Panc1 (cell line): ENCODE measurements at regions not wholly inside any gene's neighbourhood (a gene's known extent, or its start where the extent isn't known, plus 50 kb on each side); places are given as distances from the start of the nearest gene placed in this dataset.

Experiments
- CTCF ChIP-seq: fragments of 450-650 bp; IDR thresholded peaks from 2 replicates; pipeline ENCODE4 v1.5.1; 2017; ENCODE audit warnings: mild to moderate bottlenecking
- REST ChIP-seq, 2 experiments: IDR thresholded peaks; 2 replicates each; pipeline ENCODE4 v1.6.1; 2011 to 2012; ENCODE audit warnings: low read depth in 2 of 2, control low read depth in 1 of 2, low read length in 1 of 2, mild to moderate bottlenecking in 1 of 2, moderate library complexity in 1 of 2; ENCODE audit not compliant: insufficient read depth in 1 of 2
- SIN3A ChIP-seq: IDR thresholded peaks from 2 replicates; pipeline ENCODE4 v1.6.1; 2012; ENCODE audit warnings: low read depth, mild to moderate bottlenecking, low read length, moderate library complexity, borderline replicate concordance; ENCODE audit not compliant: insufficient read depth

- TF ChIP-seq CTCF = no peak
- TF ChIP-seq REST (IDR thresholded peaks at IDR 0.05; ENCODE audit: insufficient read depth in 1 of 2, low read depth in 2 of 2, low read length in 1 of 2) = no peak
- TF ChIP-seq SIN3A = no peak
Observed at GRCh38 chrX:40340116-40340515, 240.7 kb upstream of the ATP6AP2 start.
